Neuron (in vitro differentiated cells): ENCODE measurements at regions not wholly inside any gene's neighbourhood (a gene's known extent, or its start where the extent isn't known, plus 50 kb on each side); places are given as distances from the start of the nearest gene placed in this dataset.
"Not testable (repeated sequence)": the region's sequence is repeated elsewhere in the genome, so short reads cannot be mapped to it uniquely, and the experiment has no call there.

Experiments
- H2AFZ ChIP-seq: one replicate; pipeline ENCODE4 v1.6.1; 2013; ENCODE audit warnings: low read depth, mild to moderate bottlenecking, inconsistent platforms, low read length, moderate library complexity
- H3K27me3 ChIP-seq: one replicate; pipeline ENCODE4 v1.6.1; 2013; ENCODE audit warnings: low read length; ENCODE audit not compliant: insufficient read depth
- H3K36me3 ChIP-seq: one replicate; pipeline ENCODE4 v1.6.1; 2013; ENCODE audit warnings: low read length; ENCODE audit not compliant: insufficient read depth
- H3K4me1 ChIP-seq: one replicate; pipeline ENCODE4 v1.6.1; 2013; ENCODE audit warnings: low read length; ENCODE audit not compliant: insufficient read depth
- H3K4me3 ChIP-seq: 2 replicates; pipeline ENCODE4 v1.5.1; 2013; ENCODE audit warnings: mild to moderate bottlenecking, low read length, moderate library complexity
- H3K9me3 ChIP-seq: one replicate; pipeline ENCODE4 v1.6.1; 2013; ENCODE audit warnings: low read length

GRCh38 chr6:49145280-49145679 is 317.8 kb downstream of the MMUT start:
- H3K36me3 ChIP-seq, result no peaks in the 10 kb centered on the region
- no peak overlapping the region for H2AFZ ChIP-seq
- H3K4me3 ChIP-seq, result no peak overlapping the region
- H3K9me3 ChIP-seq, result no peaks in the 10 kb centered on the region
- H3K27me3 ChIP-seq, result no peaks in the 10 kb centered on the region
- peaks cover 8% of the 10 kb centered on the region for H3K4me1 ChIP-seq

DNA sequence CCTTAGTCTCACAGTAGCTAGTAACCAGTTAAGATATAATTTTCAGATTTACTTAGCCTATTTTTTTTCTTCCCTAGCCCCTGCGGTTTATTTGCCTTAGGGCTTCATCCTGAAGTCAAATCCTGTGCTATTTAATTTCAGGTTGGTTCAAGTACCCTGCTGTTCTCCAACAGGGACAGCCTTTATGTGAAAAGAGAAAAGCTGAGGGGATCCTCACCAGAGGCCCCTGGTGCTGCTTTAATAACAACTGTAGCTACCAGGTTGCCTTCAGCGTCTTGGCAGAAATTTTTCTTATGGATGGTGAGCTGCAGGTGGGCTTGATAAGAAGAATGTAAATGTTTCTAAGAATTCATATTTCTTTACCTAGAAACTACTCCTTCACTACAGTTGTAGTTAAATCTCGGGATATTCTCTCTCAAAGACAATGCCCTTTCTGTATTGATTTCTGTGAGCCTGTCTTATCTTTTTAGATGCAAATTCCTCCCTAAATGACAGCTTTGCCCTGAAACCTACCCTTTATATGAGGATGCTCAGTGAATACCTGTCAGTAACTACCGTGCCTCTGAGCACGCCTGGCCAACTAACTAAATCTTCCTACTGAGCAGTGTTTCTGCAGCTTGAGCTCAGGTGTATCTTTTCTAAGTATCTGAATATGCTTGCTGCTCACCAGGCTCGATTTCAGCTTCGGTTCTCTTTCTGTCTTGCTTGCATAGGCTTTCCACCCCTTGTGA is 320.5 kb downstream of the MMUT start:
- H3K4me1 ChIP-seq, result peaks cover 8% of the 10 kb centered on the region
- H3K4me3 ChIP-seq, result no peak overlapping the region
- H3K9me3 ChIP-seq, result no peaks in the 10 kb centered on the region
- H3K27me3 ChIP-seq, result no peaks in the 10 kb centered on the region
- no peaks in the 10 kb centered on the region for H3K36me3 ChIP-seq
- H2AFZ ChIP-seq, result no peak overlapping the region

GRCh38 chr6:49121970-49122369 is 341.1 kb downstream of the MMUT start:
- H3K9me3 ChIP-seq, result no peaks in the 10 kb centered on the region
- no peak overlapping the region for H3K4me3 ChIP-seq
- H2AFZ ChIP-seq, result no peak overlapping the region
- H3K4me1 ChIP-seq, result no peaks in the 10 kb centered on the region
- H3K27me3 ChIP-seq, result no peaks in the 10 kb centered on the region
- no peaks in the 10 kb centered on the region for H3K36me3 ChIP-seq

DNA sequence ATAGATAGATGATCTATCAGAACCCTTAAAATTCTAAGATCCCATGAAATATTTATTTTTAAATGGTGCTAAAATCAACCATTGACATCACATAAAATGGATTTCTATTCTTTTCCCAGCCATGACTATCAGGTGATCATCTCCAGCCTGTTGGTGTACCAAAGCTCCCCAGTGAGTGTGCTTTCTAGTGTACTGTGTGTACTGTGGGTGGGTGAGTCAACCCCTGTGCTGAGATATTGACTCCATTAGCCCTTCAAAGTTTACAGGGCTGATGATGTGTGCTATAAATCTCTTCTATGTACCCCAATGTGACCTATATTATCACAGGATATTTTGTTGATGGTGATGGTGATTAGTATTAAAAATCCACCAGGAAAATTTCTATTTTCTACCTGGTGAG is 344.6 kb downstream of the MMUT start:
- Histone ChIP-seq H2AFZ (no peak overlapping the region), H3K9me3 (no peaks in the 10 kb centered on the region), H3K4me3 (no peak overlapping the region), H3K4me1 (no peaks in the 10 kb centered on the region), H3K36me3 (no peaks in the 10 kb centered on the region), H3K27me3 (no peaks in the 10 kb centered on the region)

GRCh38 chr6:49110916-49111315 is 352.1 kb downstream of the MMUT start:
- no peaks in the 10 kb centered on the region for H3K27me3 ChIP-seq
- H2AFZ ChIP-seq, result no peak overlapping the region
- no peak overlapping the region for H3K4me3 ChIP-seq
- no peaks in the 10 kb centered on the region for H3K36me3 ChIP-seq
- H3K4me1 ChIP-seq, result no peaks in the 10 kb centered on the region
- no peaks in the 10 kb centered on the region for H3K9me3 ChIP-seq

GRCh38 chr6:49097664-49098063 is 365.4 kb downstream of the MMUT start:
- H2AFZ ChIP-seq, H3K36me3 ChIP-seq, H3K27me3 ChIP-seq, H3K9me3 ChIP-seq, H3K4me3 ChIP-seq, H3K4me1 ChIP-seq: not testable (repeated sequence)

DNA sequence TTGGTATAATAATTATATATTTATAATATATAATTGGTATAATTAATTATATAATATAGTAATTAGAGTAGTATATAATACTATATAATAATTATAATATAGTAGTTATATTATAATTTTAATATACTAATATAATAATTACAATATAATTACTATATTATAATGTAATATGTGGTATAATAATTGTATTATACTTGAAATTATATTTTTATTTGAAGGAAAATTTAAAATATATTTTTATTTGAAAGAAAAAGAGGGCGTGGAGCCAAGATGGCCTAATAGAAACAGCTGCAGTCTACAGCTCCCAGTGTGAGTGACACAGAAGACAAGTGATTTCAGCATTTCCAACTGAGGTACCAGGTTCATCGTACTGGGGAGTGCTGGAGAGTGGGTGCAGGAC is 365.9 kb downstream of the MMUT start:
- Histone ChIP-seq H3K9me3 (peaks cover 3% of the 10 kb centered on the region), H3K36me3 (no peaks in the 10 kb centered on the region), H3K4me3 (no peak overlapping the region), H2AFZ (no peak overlapping the region), H3K4me1 (no peaks in the 10 kb centered on the region), H3K27me3 (no peaks in the 10 kb centered on the region)

DNA sequence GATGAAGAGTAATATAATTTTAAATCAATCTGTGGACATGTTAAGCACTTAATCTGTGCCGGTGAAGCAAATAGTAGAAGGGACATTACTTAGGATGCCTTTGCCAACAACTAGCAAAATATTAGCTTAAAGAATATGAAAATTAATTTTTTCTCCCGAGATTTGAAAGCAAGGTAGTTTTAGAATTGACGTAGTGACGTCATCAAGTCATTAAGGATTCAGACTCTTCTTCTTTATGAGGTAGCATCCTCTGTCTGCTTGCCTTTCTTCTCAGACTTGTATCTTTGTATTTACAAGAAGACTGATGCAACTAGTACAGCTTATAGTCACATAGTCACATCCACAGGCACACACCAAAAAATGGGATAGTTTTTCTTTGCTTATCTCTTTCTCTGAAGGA is 374.4 kb downstream of the MMUT start:
- no peaks in the 10 kb centered on the region for H3K9me3 ChIP-seq
- no peaks in the 10 kb centered on the region for H3K36me3 ChIP-seq
- H3K4me1 ChIP-seq, result no peaks in the 10 kb centered on the region
- H3K4me3 ChIP-seq, result no peak overlapping the region
- H2AFZ ChIP-seq, result no peak overlapping the region
- no peaks in the 10 kb centered on the region for H3K27me3 ChIP-seq

DNA sequence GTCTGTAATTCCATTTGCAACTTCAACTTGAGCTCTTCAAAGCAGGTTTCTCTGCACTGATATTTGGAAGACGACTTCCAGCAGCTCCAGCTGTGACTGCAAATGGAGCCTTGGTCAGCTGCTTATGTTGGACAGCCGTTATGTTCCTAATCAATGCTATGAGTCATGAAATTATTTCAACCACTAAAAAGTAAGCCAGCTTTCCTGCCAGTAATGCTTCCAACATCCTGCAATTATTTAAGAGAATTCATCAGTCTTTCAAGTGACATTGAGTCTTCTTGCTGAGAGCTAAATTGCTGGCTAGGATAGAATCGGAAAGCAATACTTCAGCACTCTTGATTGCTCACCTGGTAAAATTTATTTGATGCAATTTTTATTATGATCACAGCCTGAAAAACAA is 375.7 kb downstream of the MMUT start:
- H3K9me3 ChIP-seq, result no peaks in the 10 kb centered on the region
- no peaks in the 10 kb centered on the region for H3K4me1 ChIP-seq
- no peaks in the 10 kb centered on the region for H3K36me3 ChIP-seq
- no peak overlapping the region for H2AFZ ChIP-seq
- no peaks in the 10 kb centered on the region for H3K27me3 ChIP-seq
- H3K4me3 ChIP-seq, result no peak overlapping the region

DNA sequence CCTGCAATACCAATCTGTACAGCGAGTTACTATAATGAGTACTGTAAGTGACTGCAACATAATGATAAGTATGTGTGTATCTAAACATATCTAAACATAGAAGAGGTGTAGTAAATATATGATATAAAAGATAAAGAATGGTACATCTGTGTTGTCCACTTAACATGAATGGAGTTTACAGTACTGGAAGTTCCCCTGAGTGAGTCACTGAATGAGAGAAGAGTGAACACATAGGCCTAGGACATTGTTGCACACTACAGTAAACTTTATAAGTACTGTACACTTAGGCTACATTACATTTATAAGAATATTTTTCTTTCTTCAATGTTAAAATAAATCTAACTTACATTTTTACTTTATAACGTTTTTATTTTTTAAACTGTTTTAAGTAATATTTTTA is 380.4 kb downstream of the MMUT start:
- Histone ChIP-seq H3K9me3 (no peaks in the 10 kb centered on the region), H3K4me3 (no peak overlapping the region), H3K27me3 (no peaks in the 10 kb centered on the region), H2AFZ (no peak overlapping the region), H3K4me1 (no peaks in the 10 kb centered on the region), H3K36me3 (no peaks in the 10 kb centered on the region)

DNA sequence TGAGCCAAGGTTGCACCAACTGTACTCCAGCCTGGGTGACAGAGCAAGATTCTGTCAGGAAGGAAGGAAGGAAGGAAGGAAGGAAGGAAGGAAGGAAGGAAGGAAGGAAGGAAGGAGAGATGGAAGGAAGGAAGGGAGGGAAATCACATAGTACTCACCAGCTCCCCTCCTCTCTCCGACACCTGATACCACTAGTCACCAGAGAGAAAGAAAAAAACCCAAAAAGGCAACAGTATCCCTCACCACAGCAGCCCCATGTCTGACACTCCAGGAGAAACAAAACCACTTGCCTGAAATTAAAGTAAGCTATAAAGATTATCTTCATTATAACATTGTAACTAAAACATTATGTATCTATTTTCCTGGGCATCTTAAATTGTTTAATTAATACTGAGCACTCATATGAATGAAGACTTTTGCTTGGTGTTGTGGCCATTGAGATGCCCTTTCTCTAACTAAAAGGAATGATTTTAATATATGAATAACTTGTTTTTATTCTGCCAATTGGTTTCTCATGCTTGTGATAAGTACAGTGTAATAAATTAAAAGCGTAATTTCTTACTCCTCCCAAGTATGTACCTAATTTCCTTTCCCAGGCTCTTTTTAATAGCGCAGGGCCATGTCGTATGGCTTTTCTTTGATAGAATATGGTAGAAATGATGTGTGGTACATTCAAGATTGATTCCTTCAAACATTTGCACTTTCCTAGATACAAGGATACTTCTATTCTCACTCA is 390.0 kb downstream of the MMUT start:
- H3K36me3 ChIP-seq, result no peaks in the 10 kb centered on the region
- no peak overlapping the region for H3K4me3 ChIP-seq
- no peaks in the 10 kb centered on the region for H3K9me3 ChIP-seq
- H2AFZ ChIP-seq, result no peak overlapping the region
- H3K27me3 ChIP-seq, result no peaks in the 10 kb centered on the region
- no peaks in the 10 kb centered on the region for H3K4me1 ChIP-seq

GRCh38 chr6:49072146-49072545 is 390.9 kb downstream of the MMUT start:
- H3K27me3 ChIP-seq, result no peaks in the 10 kb centered on the region
- no peaks in the 10 kb centered on the region for H3K4me1 ChIP-seq
- H3K9me3 ChIP-seq, result no peaks in the 10 kb centered on the region
- no peak overlapping the region for H3K4me3 ChIP-seq
- H2AFZ ChIP-seq, result no peak overlapping the region
- H3K36me3 ChIP-seq, result no peaks in the 10 kb centered on the region

GRCh38 chr6:49070411-49070810 is 392.6 kb downstream of the MMUT start:
- no peak overlapping the region for H3K4me3 ChIP-seq
- no peaks in the 10 kb centered on the region for H3K4me1 ChIP-seq
- no peaks in the 10 kb centered on the region for H3K36me3 ChIP-seq
- H3K9me3 ChIP-seq, result no peaks in the 10 kb centered on the region
- H2AFZ ChIP-seq, result no peak overlapping the region
- H3K27me3 ChIP-seq, result no peaks in the 10 kb centered on the region

GRCh38 chr6:49054311-49054710 is 408.7 kb downstream of the MMUT start:
- H3K9me3 ChIP-seq, result no peaks in the 10 kb centered on the region
- H3K4me3 ChIP-seq, result no peak overlapping the region
- peaks cover 3% of the 10 kb centered on the region for H3K4me1 ChIP-seq
- H3K27me3 ChIP-seq, result no peaks in the 10 kb centered on the region
- H3K36me3 ChIP-seq, result no peaks in the 10 kb centered on the region
- no peak overlapping the region for H2AFZ ChIP-seq
